DOHH2 (cell line): ENCODE measurements at regions not wholly inside any gene's neighbourhood (a gene's known extent, or its start where the extent isn't known, plus 50 kb on each side); places are given as distances from the start of the nearest gene placed in this dataset.

Experiments
- H3F3A ChIP-seq: fragments of 200-600 bp; sonication (generic), shearing (Covaris generic); 2 replicates; pipeline ENCODE4 v1.6.0; 2016; ENCODE audit warnings: antibody characterized with exemption, mild to moderate bottlenecking; ENCODE audit not compliant: control insufficient read depth, insufficient read depth
- H3K27ac ChIP-seq: fragments of 200-600 bp; sonication (generic); 2 replicates; pipeline ENCODE4 v1.5.1; 2014; ENCODE audit warnings: low read depth, mild to moderate bottlenecking, low read length, moderate library complexity
- H3K27me3 ChIP-seq: fragments of 200-600 bp; sonication (generic); 2 replicates; pipeline ENCODE4 v1.6.1; 2014; ENCODE audit warnings: mild to moderate bottlenecking, low read length, mixed read lengths; ENCODE audit not compliant: control insufficient read depth
- H3K36me3 ChIP-seq: fragments of 200-600 bp; sonication (generic); 2 replicates; pipeline ENCODE4 v1.6.1; 2014; ENCODE audit warnings: mild to moderate bottlenecking, low read length, moderate library complexity, mixed read lengths; ENCODE audit not compliant: control insufficient read depth
- H3K4me1 ChIP-seq: fragments of 200-600 bp; sonication (generic); 2 replicates; pipeline ENCODE4 v1.6.1; 2014; ENCODE audit warnings: mild to moderate bottlenecking, low read length, mixed read lengths; ENCODE audit not compliant: control insufficient read depth
- H3K4me2 ChIP-seq: fragments of 200-600 bp; sonication (generic); 2 replicates; pipeline ENCODE4 v1.6.0; 2014; ENCODE audit warnings: mild to moderate bottlenecking, low read length, moderate library complexity
- H3K4me3 ChIP-seq: fragments of 200-600 bp; sonication (generic); 2 replicates; pipeline ENCODE4 v1.5.1; 2014; ENCODE audit warnings: mild to moderate bottlenecking, low read length, mixed read lengths
- H3K79me2 ChIP-seq: fragments of 200-600 bp; sonication (generic); 2 replicates; pipeline ENCODE4 v1.6.1; 2014; ENCODE audit warnings: mild to moderate bottlenecking, low read length, mixed read lengths; ENCODE audit not compliant: control insufficient read depth
- H3K9me2 ChIP-seq: fragments of 200-600 bp; sonication (generic); replicated peaks from 2 replicates; pipeline ENCODE4 v1.6.1; 2014; ENCODE audit warnings: mild to moderate bottlenecking, low read length, mixed read lengths; ENCODE audit not compliant: control insufficient read depth
- H3K9me3 ChIP-seq: fragments of 200-600 bp; sonication (generic); 2 replicates; pipeline ENCODE4 v1.6.1; 2014; ENCODE audit warnings: antibody characterized with exemption, low read length, mixed read lengths; ENCODE audit not compliant: control insufficient read depth, insufficient read depth
- H4K20me1 ChIP-seq: fragments of 200-600 bp; sonication (generic); 2 replicates; pipeline ENCODE4 v1.6.0; 2014; ENCODE audit warnings: low read depth, mild to moderate bottlenecking, antibody characterized with exemption, low read length, moderate library complexity; ENCODE audit not compliant: control insufficient read depth, insufficient read depth
- CTCF ChIP-seq: fragments of 200-600 bp; sonication (generic); IDR thresholded peaks from one replicate; pipeline ENCODE4 v1.5.1; 2014; ENCODE audit warnings: antibody characterized with exemption, mild to moderate bottlenecking, low read depth, low read length; ENCODE audit not compliant: poor library complexity, severe bottlenecking
- EZH2phosphoT487 ChIP-seq: fragments of 200-600 bp; sonication (generic); IDR thresholded peaks from 2 replicates; pipeline ENCODE4 v1.6.1; 2017; ENCODE audit warnings: borderline replicate concordance, mild to moderate bottlenecking, antibody characterized with exemption, low read length, moderate library complexity, mixed read lengths

- Histone ChIP-seq H3K9me3 (no peaks in the 10 kb centered on the region), H3K4me1 (no peaks in the 10 kb centered on the region), H3F3A (no peaks in the 10 kb centered on the region), H3K27me3 (no peaks in the 10 kb centered on the region), H3K9me2 (no peaks in the 10 kb centered on the region), H3K4me2 (no peak overlapping the region), H3K79me2 (no peaks in the 10 kb centered on the region), H3K36me3 (no peaks in the 10 kb centered on the region), H3K27ac (no peak overlapping the region), H3K4me3 (no peak overlapping the region), H4K20me1 (no peaks in the 10 kb centered on the region)
- TF ChIP-seq CTCF = no peak
- no peak for TF ChIP-seq EZH2phosphoT487
Observed at GRCh38 chr7:46953008-46953407, 628.9 kb downstream of the TNS3 start.

GRCh38 chr7:46949270-46949931 lies 632.5 kb downstream of the TNS3 start:
- TF ChIP-seq EZH2phosphoT487 (no peak), CTCF (no peak)
- no peak overlapping the region for H3K4me3 ChIP-seq
- H3K36me3 ChIP-seq = no peaks in the 10 kb centered on the region

GRCh38 chr7:46948716-46949115 lies 633.2 kb downstream of the TNS3 start:
- H3K4me2 ChIP-seq = no peak overlapping the region
- no peaks in the 10 kb centered on the region for H3K27me3 ChIP-seq

More at GRCh38 chr7:46949270-46949931, 632.5 kb downstream of the TNS3 start:
- H3K27me3 ChIP-seq = no peaks in the 10 kb centered on the region
- no peaks in the 10 kb centered on the region for H3K9me2 ChIP-seq
- H3K4me2 ChIP-seq = no peak overlapping the region
- no peaks in the 10 kb centered on the region for H3F3A ChIP-seq
- H3K27ac ChIP-seq = no peak overlapping the region
- no peaks in the 10 kb centered on the region for H4K20me1 ChIP-seq
- H3K79me2 ChIP-seq = no peaks in the 10 kb centered on the region
- no peaks in the 10 kb centered on the region for H3K9me3 ChIP-seq
- no peaks in the 10 kb centered on the region for H3K4me1 ChIP-seq

More at GRCh38 chr7:46948716-46949115, 633.2 kb downstream of the TNS3 start:
- H4K20me1 ChIP-seq = no peaks in the 10 kb centered on the region
- H3K79me2 ChIP-seq = no peaks in the 10 kb centered on the region
- no peak overlapping the region for H3K4me3 ChIP-seq
- no peaks in the 10 kb centered on the region for H3K9me2 ChIP-seq
- H3K36me3 ChIP-seq = no peaks in the 10 kb centered on the region
- no peaks in the 10 kb centered on the region for H3K4me1 ChIP-seq
- H3F3A ChIP-seq = no peaks in the 10 kb centered on the region
- no peaks in the 10 kb centered on the region for H3K9me3 ChIP-seq
- TF ChIP-seq EZH2phosphoT487 = no peak
- no peak for TF ChIP-seq CTCF
- no peak overlapping the region for H3K27ac ChIP-seq
